ENCODE measurements at regions not wholly inside any gene's neighbourhood (a gene's known extent, or its start where the extent isn't known, plus 50 kb on each side); places are given as distances from the start of the nearest gene placed in this dataset.
"Not testable (repeated sequence)": the region's sequence is repeated elsewhere in the genome, so short reads cannot be mapped to it uniquely, and the experiment has no call there.

GRCh38 chr1:173347282-173347818 is 129.8 kb upstream of the PRDX6 start:
- Histone ChIP-seq H3K9me3 (ENCODE audit: insufficient read depth, low read depth, low read length) (peaks cover 18% of the 10 kb centered on the region; the same call in 1 of the 2 replicates), H3K9ac (ENCODE audit: low read depth, low read length) (no peak overlapping the region), H3K36me3 (ENCODE audit: insufficient read depth, low read length) (no peaks in the 10 kb centered on the region), H3K27ac (ENCODE audit: low read depth, low read length) (no peak overlapping the region), H3K4me1 (ENCODE audit: insufficient read depth, low read length) (no peaks in the 10 kb centered on the region), H3K27me3 (ENCODE audit: insufficient read depth, low read length) (no peaks in the 10 kb centered on the region), H3K4me3 (ENCODE audit: low read length) (no peak overlapping the region)
- WGBS, result 91% methylated on average over 1 of the region's 1 CpG

- H3K27ac ChIP-seq (ENCODE audit: low read depth, low read length); H3K36me3 ChIP-seq (ENCODE audit: insufficient read depth, low read length); H3K4me3 ChIP-seq (ENCODE audit: low read length); H3K27me3 ChIP-seq (ENCODE audit: insufficient read depth, low read length); H3K4me1 ChIP-seq (ENCODE audit: insufficient read depth, low read length); H3K9ac ChIP-seq (ENCODE audit: low read depth, low read length): not testable (repeated sequence)
- H3K9me3 ChIP-seq (ENCODE audit: insufficient read depth, low read depth, low read length), result peaks cover 27% of the 10 kb centered on the region
- WGBS, result 93% methylated on average over 4 of the region's 4 CpGs
These were observed 124.5 kb upstream of the PRDX6 start for GRCh38 chr1:173352635-173353034.

GRCh38 chr1:173353350-173353749 is 123.8 kb upstream of the PRDX6 start:
- no peak overlapping the region for H3K4me3 ChIP-seq (ENCODE audit: low read length)
- no peaks in the 10 kb centered on the region for H3K27me3 ChIP-seq (ENCODE audit: insufficient read depth, low read length)
- H3K4me1 ChIP-seq (ENCODE audit: insufficient read depth, low read length), result no peaks in the 10 kb centered on the region
- H3K9ac ChIP-seq (ENCODE audit: low read depth, low read length), result no peak overlapping the region
- WGBS, result 98% methylated on average over 3 of the region's 4 CpGs
- H3K36me3 ChIP-seq (ENCODE audit: insufficient read depth, low read length), result no peaks in the 10 kb centered on the region
- no peak overlapping the region for H3K27ac ChIP-seq (ENCODE audit: low read depth, low read length)
- H3K9me3 ChIP-seq (ENCODE audit: insufficient read depth, low read depth, low read length), result peaks cover 23% of the 10 kb centered on the region

- Histone ChIP-seq H3K9ac (ENCODE audit: low read depth, low read length) (no peak overlapping the region), H3K27ac (ENCODE audit: low read depth, low read length) (no peak overlapping the region), H3K4me3 (ENCODE audit: low read length) (no peak overlapping the region), H3K9me3 (ENCODE audit: insufficient read depth, low read depth, low read length) (peaks cover 23% of the 10 kb centered on the region), H3K27me3 (ENCODE audit: insufficient read depth, low read length) (no peaks in the 10 kb centered on the region), H3K4me1 (ENCODE audit: insufficient read depth, low read length) (no peaks in the 10 kb centered on the region), H3K36me3 (ENCODE audit: insufficient read depth, low read length) (no peaks in the 10 kb centered on the region)
- 99% methylated on average over 3 of the region's 3 CpGs for WGBS
These were observed 122.2 kb upstream of the PRDX6 start for GRCh38 chr1:173354937-173355280.

GRCh38 chr1:173355281-173356031 is 121.7 kb upstream of the PRDX6 start:
- H3K9ac ChIP-seq (ENCODE audit: low read depth, low read length), result no peak overlapping the region
- no peak overlapping the region for H3K27ac ChIP-seq (ENCODE audit: low read depth, low read length)
- H3K9me3 ChIP-seq (ENCODE audit: insufficient read depth, low read depth, low read length), result peaks cover 23% of the 10 kb centered on the region
- H3K4me1 ChIP-seq (ENCODE audit: insufficient read depth, low read length), result no peaks in the 10 kb centered on the region; the same call in 1 of the 2 replicates
- H3K36me3 ChIP-seq (ENCODE audit: insufficient read depth, low read length), result no peaks in the 10 kb centered on the region
- 90% methylated on average over 5 of the region's 5 CpGs for WGBS
- H3K27me3 ChIP-seq (ENCODE audit: insufficient read depth, low read length), result no peaks in the 10 kb centered on the region
- H3K4me3 ChIP-seq (ENCODE audit: low read length), result no peak overlapping the region

GRCh38 chr1:173356191-173356762 is 120.9 kb upstream of the PRDX6 start:
- 100% methylated on average over 2 of the region's 2 CpGs for WGBS

GRCh38 chr1:173360487-173361063 is 116.6 kb upstream of the PRDX6 start:
- Histone ChIP-seq H3K36me3 (ENCODE audit: insufficient read depth, low read length) (no peaks in the 10 kb centered on the region), H3K9ac (ENCODE audit: low read depth, low read length) (no peak overlapping the region), H3K27me3 (ENCODE audit: insufficient read depth, low read length) (no peaks in the 10 kb centered on the region), H3K27ac (ENCODE audit: low read depth, low read length) (no peak overlapping the region), H3K9me3 (ENCODE audit: insufficient read depth, low read depth, low read length) (no peaks in the 10 kb centered on the region), H3K4me1 (ENCODE audit: insufficient read depth, low read length) (no peaks in the 10 kb centered on the region; the same call in 1 of the 2 replicates), H3K4me3 (ENCODE audit: low read length) (no peak overlapping the region)
- 91% methylated on average over 3 of the region's 3 CpGs for WGBS

More at GRCh38 chr1:173356191-173356762, 120.9 kb upstream of the PRDX6 start:
- Histone ChIP-seq H3K4me1 (ENCODE audit: insufficient read depth, low read length) (no peaks in the 10 kb centered on the region; the same call in 1 of the 2 replicates), H3K4me3 (ENCODE audit: low read length) (no peak overlapping the region), H3K9me3 (ENCODE audit: insufficient read depth, low read depth, low read length) (peaks cover 21% of the 10 kb centered on the region), H3K36me3 (ENCODE audit: insufficient read depth, low read length) (no peaks in the 10 kb centered on the region), H3K9ac (ENCODE audit: low read depth, low read length) (no peak overlapping the region), H3K27me3 (ENCODE audit: insufficient read depth, low read length) (no peaks in the 10 kb centered on the region), H3K27ac (ENCODE audit: low read depth, low read length) (no peak overlapping the region)

GRCh38 chr1:173362543-173362942 is 114.6 kb upstream of the PRDX6 start:
- Histone ChIP-seq H3K27ac (ENCODE audit: low read depth, low read length) (no peak overlapping the region), H3K9me3 (ENCODE audit: insufficient read depth, low read depth, low read length) (no peaks in the 10 kb centered on the region), H3K4me3 (ENCODE audit: low read length) (no peak overlapping the region), H3K9ac (ENCODE audit: low read depth, low read length) (no peak overlapping the region), H3K36me3 (ENCODE audit: insufficient read depth, low read length) (no peaks in the 10 kb centered on the region), H3K27me3 (ENCODE audit: insufficient read depth, low read length) (no peaks in the 10 kb centered on the region), H3K4me1 (ENCODE audit: insufficient read depth, low read length) (no peaks in the 10 kb centered on the region; the same call in 1 of the 2 replicates)
- 94% methylated on average over 2 of the region's 2 CpGs for WGBS

GRCh38 chr1:173364827-173365226 is 112.3 kb upstream of the PRDX6 start:
- Histone ChIP-seq H3K9me3 (ENCODE audit: insufficient read depth, low read depth, low read length) (no peaks in the 10 kb centered on the region), H3K9ac (ENCODE audit: low read depth, low read length) (no peak overlapping the region), H3K4me3 (ENCODE audit: low read length) (no peak overlapping the region), H3K4me1 (ENCODE audit: insufficient read depth, low read length) (no peaks in the 10 kb centered on the region; the same call in 1 of the 2 replicates), H3K27ac (ENCODE audit: low read depth, low read length) (no peak overlapping the region), H3K27me3 (ENCODE audit: insufficient read depth, low read length) (no peaks in the 10 kb centered on the region), H3K36me3 (ENCODE audit: insufficient read depth, low read length) (no peaks in the 10 kb centered on the region)
- WGBS, result 92% methylated on average over 2 of the region's 3 CpGs

GRCh38 chr1:173365341-173365740 is 111.8 kb upstream of the PRDX6 start:
- no peak overlapping the region for H3K27ac ChIP-seq (ENCODE audit: low read depth, low read length)
- H3K4me3 ChIP-seq (ENCODE audit: low read length), result no peak overlapping the region
- H3K36me3 ChIP-seq (ENCODE audit: insufficient read depth, low read length), result no peaks in the 10 kb centered on the region
- no peaks in the 10 kb centered on the region for H3K9me3 ChIP-seq (ENCODE audit: insufficient read depth, low read depth, low read length)
- H3K9ac ChIP-seq (ENCODE audit: low read depth, low read length), result no peak overlapping the region
- WGBS, result no CpG with 5 or more reads among the region's 1 CpG
- no peaks in the 10 kb centered on the region for H3K27me3 ChIP-seq (ENCODE audit: insufficient read depth, low read length)
- no peaks in the 10 kb centered on the region; the same call in 1 of the 2 replicates for H3K4me1 ChIP-seq (ENCODE audit: insufficient read depth, low read length)

- no peak overlapping the region for H3K9ac ChIP-seq (ENCODE audit: low read depth, low read length)
- no peaks in the 10 kb centered on the region for H3K9me3 ChIP-seq (ENCODE audit: insufficient read depth, low read depth, low read length)
- 91% methylated on average over 6 of the region's 6 CpGs for WGBS
- no peaks in the 10 kb centered on the region for H3K36me3 ChIP-seq (ENCODE audit: insufficient read depth, low read length)
- no peaks in the 10 kb centered on the region for H3K4me1 ChIP-seq (ENCODE audit: insufficient read depth, low read length)
- H3K4me3 ChIP-seq (ENCODE audit: low read length), result no peak overlapping the region
- no peaks in the 10 kb centered on the region for H3K27me3 ChIP-seq (ENCODE audit: insufficient read depth, low read length)
- H3K27ac ChIP-seq (ENCODE audit: low read depth, low read length), result no peak overlapping the region
These were observed 110.0 kb upstream of the PRDX6 start for GRCh38 chr1:173367136-173367535.
